Activated naive CD4-positive, alpha-beta T cell treated with anti-CD3 and anti-CD28 coated beads, Interleukin-2, amount 10 ng/mL, durations not matched to agents 7 days and 5 days (primary cell): ENCODE measurements at regions not wholly inside any gene's neighbourhood (a gene's known extent, or its start where the extent isn't known, plus 50 kb on each side); places are given as distances from the start of the nearest gene placed in this dataset.
"Not testable (repeated sequence)": the region's sequence is repeated elsewhere in the genome, so short reads cannot be mapped to it uniquely, and the experiment has no call there.

ENCODE experiments used
- CTCF ChIA-PET: fragments of 350-600 bp; sonication (Branson Sonifier 250); formaldehyde crosslinking; loops from one replicate; lab custom pipeline; 2021; ENCODE audit warnings: antibody characterized with exemption; lab: Charles Lee
- DNase-seq: peaks from one replicate; pipeline ENCODE4 v3.0.0-alpha.2; 2020
- H3K27ac Mint-ChIP-seq: one replicate; pipeline ENCODE4 v1.8.0; 2021; ENCODE audit warnings: mild to moderate bottlenecking, moderate library complexity, mixed read lengths
- H3K27me3 Mint-ChIP-seq: one replicate; pipeline ENCODE4 v1.8.0; 2021; ENCODE audit warnings: mild to moderate bottlenecking, mixed read lengths
- H3K36me3 Mint-ChIP-seq: one replicate; pipeline ENCODE4 v1.8.0; 2021; ENCODE audit warnings: mixed read lengths
- H3K4me1 Mint-ChIP-seq: one replicate; pipeline ENCODE4 v1.8.0; 2021; ENCODE audit warnings: mixed read lengths
- H3K4me3 Mint-ChIP-seq: one replicate; pipeline ENCODE4 v1.8.0; 2021; ENCODE audit warnings: mild to moderate bottlenecking, moderate library complexity, mixed read lengths
- H3K9me3 Mint-ChIP-seq: one replicate; pipeline ENCODE4 v1.8.0; 2021; ENCODE audit warnings: mixed read lengths

- no peak for DNase-seq
- Mint-ChIP-seq H3K36me3 (no peaks in the 10 kb centered on the region), H3K27ac (no peak overlapping the region), H3K27me3 (no peaks in the 10 kb centered on the region), H3K9me3 (no peaks in the 10 kb centered on the region), H3K4me1 (no peaks in the 10 kb centered on the region), H3K4me3 (no peak overlapping the region)
- CTCF ChIA-PET, result no interaction called here
These were observed 257.7 kb upstream of the COPS8 start for GRCh38 chr2:236827997-236828396.

GRCh38 chr2:236828820-236829219, 256.9 kb upstream of the COPS8 start:
- DNase-seq, result no peak
- H3K4me3 Mint-ChIP-seq, result no peak overlapping the region
- H3K9me3 Mint-ChIP-seq, result no peaks in the 10 kb centered on the region
- no peaks in the 10 kb centered on the region for H3K4me1 Mint-ChIP-seq
- CTCF ChIA-PET, result no interaction called here
- no peaks in the 10 kb centered on the region for H3K36me3 Mint-ChIP-seq
- H3K27ac Mint-ChIP-seq, result no peak overlapping the region
- H3K27me3 Mint-ChIP-seq, result no peaks in the 10 kb centered on the region

GRCh38 chr2:236830926-236831325, 254.8 kb upstream of the COPS8 start:
- Mint-ChIP-seq H3K4me3 (no peak overlapping the region), H3K9me3 (no peaks in the 10 kb centered on the region), H3K27ac (no peak overlapping the region), H3K36me3 (no peaks in the 10 kb centered on the region), H3K27me3 (peaks cover 10% of the 10 kb centered on the region), H3K4me1 (no peaks in the 10 kb centered on the region)
- CTCF ChIA-PET, result no interaction called here
- no peak for DNase-seq

GRCh38 chr2:236831698-236832097, 254.0 kb upstream of the COPS8 start:
- Mint-ChIP-seq H3K9me3 (no peaks in the 10 kb centered on the region), H3K4me1 (no peaks in the 10 kb centered on the region), H3K27me3 (peaks cover 10% of the 10 kb centered on the region), H3K4me3 (no peak overlapping the region), H3K27ac (no peak overlapping the region), H3K36me3 (no peaks in the 10 kb centered on the region)
- DNase-seq, result no peak
- CTCF ChIA-PET, result no interaction called here

- Mint-ChIP-seq H3K9me3 (no peaks in the 10 kb centered on the region), H3K4me1 (no peaks in the 10 kb centered on the region), H3K4me3 (no peak overlapping the region), H3K27me3 (peaks cover 10% of the 10 kb centered on the region), H3K27ac (no peak overlapping the region), H3K36me3 (no peaks in the 10 kb centered on the region)
- no peak for DNase-seq
- CTCF ChIA-PET, result no interaction called here
These were observed 252.1 kb upstream of the COPS8 start for GRCh38 chr2:236833501-236834073.

- DNase-seq, result no peak
- Mint-ChIP-seq H3K4me3 (no peak overlapping the region), H3K27ac (no peak overlapping the region), H3K36me3 (no peaks in the 10 kb centered on the region), H3K4me1 (no peaks in the 10 kb centered on the region), H3K27me3 (peaks cover 10% of the 10 kb centered on the region), H3K9me3 (no peaks in the 10 kb centered on the region)
- CTCF ChIA-PET, result no interaction called here
These were observed 251.4 kb upstream of the COPS8 start for GRCh38 chr2:236834284-236834683.

GRCh38 chr2:236835307-236836024, 250.2 kb upstream of the COPS8 start:
- H3K27me3 Mint-ChIP-seq, result peaks cover 10% of the 10 kb centered on the region
- no peak overlapping the region for H3K4me3 Mint-ChIP-seq
- DNase-seq, result no peak
- H3K4me1 Mint-ChIP-seq, result no peaks in the 10 kb centered on the region
- no peak overlapping the region for H3K27ac Mint-ChIP-seq
- H3K36me3 Mint-ChIP-seq, result no peaks in the 10 kb centered on the region
- no peaks in the 10 kb centered on the region for H3K9me3 Mint-ChIP-seq
- CTCF ChIA-PET, result no interaction called here

- H3K27ac Mint-ChIP-seq, result not testable (repeated sequence)
These were observed 249.7 kb upstream of the COPS8 start for GRCh38 chr2:236836028-236836427.

GRCh38 chr2:236840215-236840614, 245.5 kb upstream of the COPS8 start:
- peaks cover 4% of the 10 kb centered on the region for H3K27me3 Mint-ChIP-seq
- CTCF ChIA-PET, result no interaction called here
- H3K4me1 Mint-ChIP-seq, result no peaks in the 10 kb centered on the region
- H3K36me3 Mint-ChIP-seq, result no peaks in the 10 kb centered on the region
- H3K9me3 Mint-ChIP-seq, result no peaks in the 10 kb centered on the region
- no peak overlapping the region for H3K27ac Mint-ChIP-seq
- no peak overlapping the region for H3K4me3 Mint-ChIP-seq
- no peak for DNase-seq

More at GRCh38 chr2:236836028-236836427, 249.7 kb upstream of the COPS8 start:
- DNase-seq, H3K4me1 Mint-ChIP-seq, CTCF ChIA-PET, H3K9me3 Mint-ChIP-seq, H3K4me3 Mint-ChIP-seq, H3K36me3 Mint-ChIP-seq: not testable (repeated sequence)
- H3K27me3 Mint-ChIP-seq, result peaks cover 10% of the 10 kb centered on the region

GRCh38 chr2:236840857-236841256, 244.8 kb upstream of the COPS8 start:
- H3K4me1 Mint-ChIP-seq, result no peaks in the 10 kb centered on the region
- no peaks in the 10 kb centered on the region for H3K9me3 Mint-ChIP-seq
- no peak for DNase-seq
- H3K4me3 Mint-ChIP-seq, result no peak overlapping the region
- H3K36me3 Mint-ChIP-seq, result no peaks in the 10 kb centered on the region
- CTCF ChIA-PET, result no interaction called here
- no peak overlapping the region for H3K27ac Mint-ChIP-seq
- no peaks in the 10 kb centered on the region for H3K27me3 Mint-ChIP-seq

- no peaks in the 10 kb centered on the region for H3K36me3 Mint-ChIP-seq
- H3K9me3 Mint-ChIP-seq, result no peaks in the 10 kb centered on the region
- CTCF ChIA-PET, result no interaction called here
- H3K4me3 Mint-ChIP-seq, result no peak overlapping the region
- DNase-seq, result no peak
- no peaks in the 10 kb centered on the region for H3K4me1 Mint-ChIP-seq
- no peak overlapping the region for H3K27ac Mint-ChIP-seq
- no peaks in the 10 kb centered on the region for H3K27me3 Mint-ChIP-seq
These were observed 244.3 kb upstream of the COPS8 start for GRCh38 chr2:236841389-236841788.

GRCh38 chr2:236843161-236843968, 242.3 kb upstream of the COPS8 start:
- Mint-ChIP-seq H3K27me3 (no peaks in the 10 kb centered on the region), H3K27ac (no peak overlapping the region), H3K4me3 (no peak overlapping the region), H3K9me3 (no peaks in the 10 kb centered on the region), H3K36me3 (no peaks in the 10 kb centered on the region), H3K4me1 (no peaks in the 10 kb centered on the region)
- CTCF ChIA-PET, result no interaction called here
- DNase-seq, result no peak

- Mint-ChIP-seq H3K4me1 (no peaks in the 10 kb centered on the region), H3K4me3 (no peak overlapping the region), H3K27me3 (no peaks in the 10 kb centered on the region), H3K36me3 (no peaks in the 10 kb centered on the region), H3K9me3 (no peaks in the 10 kb centered on the region), H3K27ac (no peak overlapping the region)
- CTCF ChIA-PET, result no interaction called here
- no peak for DNase-seq
These were observed 241.0 kb upstream of the COPS8 start for GRCh38 chr2:236844711-236845110.

GRCh38 chr2:236847023-236847422, 238.7 kb upstream of the COPS8 start:
- H3K27me3 Mint-ChIP-seq, result no peaks in the 10 kb centered on the region
- H3K9me3 Mint-ChIP-seq, result no peaks in the 10 kb centered on the region
- no peak overlapping the region for H3K27ac Mint-ChIP-seq
- no peaks in the 10 kb centered on the region for H3K36me3 Mint-ChIP-seq
- H3K4me1 Mint-ChIP-seq, result no peaks in the 10 kb centered on the region
- H3K4me3 Mint-ChIP-seq, result no peak overlapping the region
- CTCF ChIA-PET, result no interaction called here
- no peak for DNase-seq
